Aorta (tissue), 5 donors: ENCODE measurements at regions not wholly inside any gene's neighbourhood (a gene's known extent, or its start where the extent isn't known, plus 50 kb on each side); places are given as distances from the start of the nearest gene placed in this dataset.

Experiments
- ATAC-seq: fragments of 200-7000 bp; cut with Tn5 transposase; one replicate; pipeline ENCODE4 v1.9.1; 2022; ENCODE audit warnings: moderate library complexity; ENCODE audit not compliant: low FRiP score
- DNase-seq, 2 donors: peaks; one replicate each; pipeline ENCODE4 v3.0.0-alpha.2; 2020
- H3K27ac ChIP-seq, 2 donors: one replicate each; pipeline ENCODE4 v1.5.1; 2013; ENCODE audit warnings: low read length in 2 of 2, mild to moderate bottlenecking in 2 of 2, moderate library complexity in 2 of 2, control low read depth in 1 of 2, inconsistent platforms in 1 of 2, low read depth in 1 of 2
- H3K27me3 ChIP-seq, 2 donors: one replicate each; pipeline ENCODE4 v1.6.1; 2013; ENCODE audit warnings: control low read depth in 1 of 2, low read length in 1 of 2, mild to moderate bottlenecking in 1 of 2, moderate library complexity in 1 of 2; ENCODE audit not compliant: insufficient read depth in 2 of 2, control insufficient read depth in 1 of 2
- H3K36me3 ChIP-seq, 2 donors: one replicate each; pipeline ENCODE4 v1.6.1; 2013; ENCODE audit warnings: control low read depth in 1 of 2, low read length in 1 of 2, mild to moderate bottlenecking in 1 of 2; ENCODE audit not compliant: insufficient read depth in 2 of 2, control insufficient read depth in 1 of 2
- H3K4me1 ChIP-seq, 2 donors: one replicate each; pipeline ENCODE4 v1.6.1; 2013; ENCODE audit warnings: low read length in 2 of 2, control low read depth in 1 of 2, mild to moderate bottlenecking in 1 of 2, moderate library complexity in 1 of 2; ENCODE audit not compliant: insufficient read depth in 2 of 2, control insufficient read depth in 1 of 2
- H3K4me3 ChIP-seq, 2 donors: one replicate each; pipeline ENCODE4 v1.5.1; 2013; ENCODE audit warnings: low read length in 2 of 2, control low read depth in 1 of 2, mild to moderate bottlenecking in 1 of 2
- H3K9me3 ChIP-seq: one replicate; pipeline ENCODE4 v1.6.1; 2013; ENCODE audit warnings: mild to moderate bottlenecking, low read length; ENCODE audit not compliant: control insufficient read depth
- WGBS, 2 donors: extraction: QIAGEN DNeasy Blood & Tissue Kit; methylation state at CpG; one replicate each; pipeline ENCODE4 v1.1.7; 2013; 5-methylcytosine and 5-hydroxymethylcytosine counted together
- intact Hi-C, 2 donors: fragments of 100-400 bp; cut with DNase I; formaldehyde crosslinking; loops; one replicate each; pipeline versions ENCODE4 v1.14.2 to v1.15.0; 2022
- donor health status: healthy with polysubstance abuse.
- donor health status: Bipolar disorder and iron deficiency.
- donor health status: DM: no; HTN: no; CAD: no.
- donor health status: DM: no; HTN: no; CAD: no.
- donor health status: DM: yes; HTN: yes; CAD: no.

DNA sequence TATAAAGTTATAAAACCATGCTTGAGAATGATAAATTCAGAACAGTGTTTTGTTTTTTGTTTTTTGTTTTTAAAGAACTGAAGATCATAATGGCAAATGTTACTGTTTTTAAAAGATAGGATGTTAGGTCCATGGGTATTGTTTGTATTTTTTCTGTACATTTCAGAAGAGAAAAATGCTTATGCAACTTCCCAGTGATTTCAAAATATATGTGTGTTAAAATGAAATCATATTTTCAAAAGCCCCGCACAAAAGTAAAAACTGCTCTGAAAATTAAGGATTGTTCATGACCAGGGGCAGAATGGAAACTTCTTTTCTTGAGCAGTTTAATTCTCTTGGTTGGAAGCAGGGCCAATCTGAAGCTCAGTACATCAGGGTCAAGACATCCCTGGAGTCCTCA, 109.2 kb upstream of the SIRPG start:
- DNase-seq (no peak), ATAC-seq (no peak)
- no peaks in the 10 kb centered on the region for H3K4me1 ChIP-seq
- no peaks in the 10 kb centered on the region for H3K36me3 ChIP-seq
- no peak overlapping the region for H3K4me3 ChIP-seq
- H3K27ac ChIP-seq: no peak overlapping the region
- 94 to 96% methylated on average over 1 of the region's 1 CpG for WGBS, 2 donors
- intact Hi-C loops: loop anchor here in 1 of 2 donors (5.0 to 10.0 kb wide), 2 partner anchors 36 to 688 kb away; no protein-coding TSS in a partner anchor
- H3K27me3 ChIP-seq: no peaks in the 10 kb centered on the region
- no peaks in the 10 kb centered on the region for H3K9me3 ChIP-seq

DNA sequence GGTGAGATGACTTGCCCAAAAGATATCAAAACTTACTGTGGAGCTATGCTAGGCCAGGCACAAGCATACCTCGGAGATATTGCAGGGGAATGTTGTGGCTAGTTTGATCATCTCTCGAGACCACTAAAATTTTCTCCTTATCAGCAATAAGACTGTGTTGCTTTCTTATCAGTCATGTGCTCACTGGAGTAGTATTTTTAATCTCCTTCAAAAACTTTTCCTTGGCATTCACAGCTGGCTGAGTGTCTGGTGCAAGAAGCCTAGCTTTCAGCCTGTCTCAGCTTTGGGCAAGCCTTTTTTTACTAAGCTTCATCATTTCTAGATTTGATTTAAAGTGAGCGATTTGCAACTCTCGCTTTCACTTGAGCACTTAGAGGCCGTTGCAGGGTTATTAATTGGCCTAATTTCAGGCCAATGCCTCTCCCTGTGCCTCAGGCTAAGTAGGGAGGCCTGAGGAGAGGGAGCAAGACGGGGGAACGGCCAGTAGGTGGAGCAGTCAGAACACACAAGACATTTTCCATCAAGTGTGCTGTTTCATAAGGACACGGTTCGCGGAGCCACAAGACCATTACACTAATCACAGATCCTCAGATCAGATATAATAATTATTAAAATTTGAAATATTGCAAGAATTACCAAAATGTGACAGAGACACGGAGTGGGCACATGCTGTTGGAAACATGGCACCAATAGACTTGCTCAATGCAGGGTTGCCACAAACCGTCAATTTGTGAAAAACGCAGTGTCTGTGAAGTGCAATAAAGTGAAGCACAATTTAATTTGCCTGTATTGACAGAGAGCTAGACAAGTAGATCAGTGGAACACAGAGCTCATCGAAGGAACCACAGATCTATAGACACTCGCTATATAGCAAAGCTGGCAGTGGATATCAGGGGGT, 106.8 kb upstream of the SIRPG start:
- Histone ChIP-seq H3K9me3 (no peaks in the 10 kb centered on the region), H3K27ac (no peak overlapping the region), H3K36me3 (no peaks in the 10 kb centered on the region), H3K4me3 (no peak overlapping the region), H3K4me1 (no peaks in the 10 kb centered on the region), H3K27me3 (no peaks in the 10 kb centered on the region)
- 16 to 18% methylated on average over 15 of the region's 15 CpGs for WGBS, 2 donors
- intact Hi-C loops: loop anchor here (5.0 to 10.0 kb wide), 4 partner anchors 38 to 690 kb away; no protein-coding TSS in a partner anchor
- peak; percentile 86 to 88 for DNase-seq
- ATAC-seq: peak; percentile 85

DNA sequence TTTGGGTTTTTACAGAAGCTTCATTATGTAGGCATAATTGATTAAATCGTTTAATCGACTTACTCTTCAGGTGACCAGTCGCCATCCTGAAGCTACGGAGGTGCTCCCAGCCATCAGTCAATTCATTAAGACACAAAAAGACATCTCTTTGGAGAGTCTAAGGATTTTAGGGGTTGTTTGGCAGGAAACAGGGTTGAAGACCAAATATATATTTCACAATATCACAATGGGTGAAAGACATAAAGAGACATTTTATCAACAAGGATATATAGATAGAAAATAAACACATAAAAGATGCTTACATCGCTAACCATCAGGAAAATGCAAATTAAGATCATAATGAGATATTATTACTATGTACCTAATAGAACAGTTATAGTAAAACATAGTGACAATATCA, 104.0 kb upstream of the SIRPG start:
- intact Hi-C loops: loop anchor here (5.0 to 10.0 kb wide), 3 partner anchors 206 to 693 kb away; no protein-coding TSS in a partner anchor
- Histone ChIP-seq H3K9me3 (no peaks in the 10 kb centered on the region), H3K27me3 (no peaks in the 10 kb centered on the region), H3K4me1 (no peaks in the 10 kb centered on the region), H3K4me3 (no peak overlapping the region), H3K36me3 (no peaks in the 10 kb centered on the region), H3K27ac (no peak overlapping the region)
- WGBS, 2 donors: 84 to 88% methylated on average over 5 of the region's 5 CpGs
- ATAC-seq: no peak
- no peak for DNase-seq

DNA sequence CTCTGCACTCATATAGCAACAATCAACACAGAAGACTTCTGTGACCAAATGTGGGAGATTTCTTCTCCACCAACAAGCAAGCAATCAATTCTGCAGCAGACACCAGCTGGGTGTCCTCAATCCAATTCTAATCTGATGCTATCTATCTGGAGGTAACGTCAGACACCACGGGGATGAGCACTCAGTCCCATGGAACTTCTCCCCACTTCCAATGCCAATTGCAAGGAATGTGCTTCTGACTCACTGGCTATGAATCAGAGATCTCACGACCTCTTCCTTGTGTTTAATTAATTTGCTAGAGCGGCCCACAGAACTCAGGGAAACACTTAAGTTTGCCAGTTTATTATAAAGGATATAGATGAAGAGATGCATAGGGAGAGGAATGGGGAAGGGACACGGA, 103.5 kb upstream of the SIRPG start:
- Histone ChIP-seq H3K4me3 (no peak overlapping the region), H3K9me3 (no peaks in the 10 kb centered on the region), H3K4me1 (no peaks in the 10 kb centered on the region), H3K27me3 (no peaks in the 10 kb centered on the region), H3K27ac (no peak overlapping the region), H3K36me3 (no peaks in the 10 kb centered on the region)
- 54 to 61% methylated on average over 5 of the region's 5 CpGs for WGBS, 2 donors
- intact Hi-C loops: loop anchor here (5.0 to 10.0 kb wide), 3 partner anchors 206 to 694 kb away; no protein-coding TSS in a partner anchor
- DNase-seq: no peak
- ATAC-seq: no peak

DNA sequence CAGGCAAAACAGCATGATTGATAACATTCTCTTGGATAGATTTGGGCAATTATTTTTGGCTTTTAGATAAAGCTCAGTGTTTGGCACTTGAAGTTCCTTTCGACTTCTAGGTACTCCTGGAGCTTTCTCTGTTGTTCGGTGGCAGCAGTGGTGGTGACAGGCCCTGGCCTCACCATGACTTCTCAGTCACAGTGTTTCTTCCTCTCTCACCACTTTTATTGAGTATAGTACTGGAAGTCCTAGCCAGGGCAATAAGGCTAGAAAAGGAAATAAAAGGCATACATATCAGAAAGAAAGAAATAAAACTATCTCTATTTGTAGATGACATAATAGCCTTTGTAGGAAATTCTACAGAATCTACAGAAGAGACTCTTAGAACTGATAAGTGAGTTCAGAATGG, 101.2 kb upstream of the SIRPG start:
- H3K36me3 ChIP-seq: no peaks in the 10 kb centered on the region
- no peaks in the 10 kb centered on the region for H3K27me3 ChIP-seq
- 16 to 25% methylated on average over 2 of the region's 2 CpGs for WGBS, 2 donors
- H3K4me3 ChIP-seq: no peak overlapping the region
- H3K9me3 ChIP-seq: no peaks in the 10 kb centered on the region
- H3K27ac ChIP-seq: no peak overlapping the region
- intact Hi-C loops: no loop called here
- no peak for ATAC-seq
- no peaks in the 10 kb centered on the region for H3K4me1 ChIP-seq
- DNase-seq: no peak

DNA sequence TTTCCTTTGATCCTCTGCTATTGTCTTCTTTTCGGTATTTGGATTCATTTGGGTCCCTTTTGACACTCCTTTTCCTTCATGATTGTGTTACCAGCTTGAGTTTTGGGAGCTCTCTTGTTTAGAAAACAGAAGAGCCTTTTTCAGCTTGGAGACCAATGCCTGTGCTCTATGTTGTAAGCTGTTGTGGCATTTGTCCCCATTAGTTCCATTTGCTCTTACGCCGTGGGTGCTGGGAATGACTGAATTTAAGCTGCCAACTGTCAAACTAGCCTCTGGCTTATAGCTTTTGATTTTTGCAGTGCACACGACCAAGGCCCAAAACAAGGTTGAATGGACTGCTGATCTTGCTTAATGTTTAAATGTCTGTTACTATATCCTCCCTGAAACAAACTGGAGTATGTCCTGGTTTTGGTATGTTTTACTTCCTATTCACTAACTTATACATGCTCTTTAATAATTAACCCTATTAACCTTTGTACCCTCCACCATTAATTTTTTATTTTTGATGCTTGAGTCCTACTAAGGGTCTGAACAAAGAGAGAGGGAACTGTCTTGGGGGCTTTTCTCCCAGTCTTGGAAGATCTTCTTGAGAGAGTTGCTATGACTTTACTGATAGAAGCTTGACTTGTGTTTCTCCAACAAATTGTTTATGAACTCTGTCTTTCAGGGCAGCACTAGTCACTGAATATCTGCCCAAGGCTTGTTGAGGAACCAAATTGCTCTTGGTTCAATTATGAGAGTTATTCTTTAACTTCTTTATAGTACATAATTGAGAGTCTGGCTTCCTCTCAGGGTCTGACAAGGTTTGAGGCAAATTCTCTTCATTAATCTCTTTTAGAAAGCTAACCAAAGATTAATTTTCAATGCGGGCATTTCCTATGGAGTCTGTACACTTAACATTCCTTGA, 100.3 kb upstream of the SIRPG start:
- ATAC-seq (no peak), DNase-seq (no peak)
- intact Hi-C loops: no loop called here
- no peaks in the 10 kb centered on the region for H3K27me3 ChIP-seq
- H3K4me1 ChIP-seq: no peaks in the 10 kb centered on the region
- H3K27ac ChIP-seq: no peak overlapping the region
- H3K36me3 ChIP-seq: no peaks in the 10 kb centered on the region
- 71 to 80% methylated on average over 5 of the region's 5 CpGs for WGBS, 2 donors
- H3K9me3 ChIP-seq: no peaks in the 10 kb centered on the region
- H3K4me3 ChIP-seq: no peak overlapping the region

DNA sequence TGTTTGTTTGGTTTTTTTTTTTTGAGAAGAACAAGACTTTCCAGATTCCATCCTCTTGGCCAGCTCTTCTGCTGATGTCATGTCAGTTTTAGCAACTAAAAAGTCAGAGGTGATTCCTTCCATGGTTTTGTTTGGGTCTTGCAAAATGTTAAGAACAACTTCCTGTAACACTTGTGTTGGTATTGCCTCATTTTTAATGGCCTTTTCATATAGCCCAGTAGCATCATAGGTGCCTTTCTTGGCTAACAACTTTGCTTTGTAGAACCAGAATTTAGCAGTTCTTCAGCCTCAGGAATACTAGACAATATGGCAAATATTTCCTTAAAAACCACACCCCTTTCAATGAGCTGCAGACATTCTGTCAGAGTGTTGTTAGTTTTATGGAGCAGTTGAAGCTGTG, 99.5 kb upstream of the SIRPG start:
- H3K27ac ChIP-seq: no peak overlapping the region
- no peak for DNase-seq
- ATAC-seq: no peak
- H3K36me3 ChIP-seq: no peaks in the 10 kb centered on the region
- no peaks in the 10 kb centered on the region for H3K27me3 ChIP-seq
- intact Hi-C loops: no loop called here
- no peak overlapping the region for H3K4me3 ChIP-seq
- no peaks in the 10 kb centered on the region for H3K9me3 ChIP-seq
- no peaks in the 10 kb centered on the region for H3K4me1 ChIP-seq

DNA sequence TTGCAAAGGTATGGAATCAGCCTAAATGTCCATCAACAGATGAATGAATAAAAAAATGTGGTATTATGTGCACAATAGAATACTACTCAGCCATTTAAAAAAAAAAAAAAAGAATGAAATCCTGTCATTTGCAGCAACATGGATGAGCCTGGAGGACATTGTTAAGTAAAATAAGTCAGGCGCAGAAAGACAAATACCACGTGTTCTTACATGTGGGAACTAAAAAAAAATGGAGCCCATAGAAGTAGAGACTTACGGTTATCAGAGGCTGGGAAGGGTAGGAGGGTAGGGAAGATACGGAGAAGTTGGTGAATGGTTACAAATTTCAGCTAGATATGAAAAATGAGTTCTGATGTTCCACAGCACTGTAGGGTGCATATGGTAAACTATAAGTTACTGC, 97.2 kb upstream of the SIRPG start:
- DNase-seq (no peak), ATAC-seq (no peak)
- no peaks in the 10 kb centered on the region for H3K9me3 ChIP-seq
- H3K27ac ChIP-seq: no peak overlapping the region
- H3K4me1 ChIP-seq: no peaks in the 10 kb centered on the region
- no peaks in the 10 kb centered on the region for H3K27me3 ChIP-seq
- intact Hi-C loops: no loop called here
- WGBS, 2 donors: 68 to 72% methylated on average over 4 of the region's 4 CpGs
- no peak overlapping the region for H3K4me3 ChIP-seq
- no peaks in the 10 kb centered on the region for H3K36me3 ChIP-seq
